ENCODE measurements at regions not wholly inside any gene's neighbourhood (a gene's known extent, or its start where the extent isn't known, plus 50 kb on each side); places are given as distances from the start of the nearest gene placed in this dataset.

DNA sequence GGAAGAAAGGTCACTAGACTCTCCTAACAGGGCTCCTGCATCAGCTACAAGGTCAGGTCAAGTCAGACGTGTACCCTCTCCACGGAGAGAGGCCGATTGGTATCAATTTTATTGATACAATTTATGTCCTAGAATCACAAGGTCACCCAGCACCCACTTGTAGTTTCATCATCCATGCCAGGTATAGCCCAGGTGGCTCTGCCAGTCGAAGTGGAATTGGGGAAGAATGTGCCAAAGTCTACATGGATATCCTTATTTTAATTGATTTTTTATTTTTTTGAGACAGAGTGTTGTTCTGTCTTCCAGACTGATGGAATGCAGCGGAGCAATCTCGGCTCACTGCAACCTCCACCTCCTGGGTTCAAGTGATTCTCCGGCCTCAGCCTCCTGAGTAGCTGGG, 334.1 kb downstream of the SHANK2 start:
- TF ChIP-seq, protein P1, sequence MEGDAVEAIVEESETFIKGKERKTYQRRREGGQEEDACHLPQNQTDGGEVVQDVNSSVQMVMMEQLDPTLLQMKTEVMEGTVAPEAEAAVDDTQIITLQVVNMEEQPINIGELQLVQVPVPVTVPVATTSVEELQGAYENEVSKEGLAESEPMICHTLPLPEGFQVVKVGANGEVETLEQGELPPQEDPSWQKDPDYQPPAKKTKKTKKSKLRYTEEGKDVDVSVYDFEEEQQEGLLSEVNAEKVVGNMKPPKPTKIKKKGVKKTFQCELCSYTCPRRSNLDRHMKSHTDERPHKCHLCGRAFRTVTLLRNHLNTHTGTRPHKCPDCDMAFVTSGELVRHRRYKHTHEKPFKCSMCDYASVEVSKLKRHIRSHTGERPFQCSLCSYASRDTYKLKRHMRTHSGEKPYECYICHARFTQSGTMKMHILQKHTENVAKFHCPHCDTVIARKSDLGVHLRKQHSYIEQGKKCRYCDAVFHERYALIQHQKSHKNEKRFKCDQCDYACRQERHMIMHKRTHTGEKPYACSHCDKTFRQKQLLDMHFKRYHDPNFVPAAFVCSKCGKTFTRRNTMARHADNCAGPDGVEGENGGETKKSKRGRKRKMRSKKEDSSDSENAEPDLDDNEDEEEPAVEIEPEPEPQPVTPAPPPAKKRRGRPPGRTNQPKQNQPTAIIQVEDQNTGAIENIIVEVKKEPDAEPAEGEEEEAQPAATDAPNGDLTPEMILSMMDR (IDR thresholded peaks at IDR 0.05; ENCODE audit: poor library complexity, severe bottlenecking) = no peak
- TF ChIP-seq POLR2AphosphoS5 (IDR thresholded peaks at IDR 0.05) (no peak), EZH2 (IDR thresholded peaks at IDR 0.05; ENCODE audit: borderline replicate concordance, insufficient read depth, low read length, poor library complexity, severe bottlenecking) (no peak)
